Memory B cell (primary cell): ENCODE measurements at regions not wholly inside any gene's neighbourhood (a gene's known extent, or its start where the extent isn't known, plus 50 kb on each side); places are given as distances from the start of the nearest gene placed in this dataset.
A peak's percentile ranks its signal among the peaks of the same experiment; 100 is the strongest.

Experiments
- ATAC-seq: fragments of 150-1000 bp; cut with Tn5 transposase; 2 replicates; pipeline ENCODE4 v1.10.0; 2021; ENCODE audit warnings: low read depth, mild to moderate bottlenecking, moderate library complexity
- DNase-seq, 2 donors: peaks; one replicate each; pipeline ENCODE4 v3.0.0; 2022; ENCODE audit warnings: low spot score in 2 of 2
- H3K27ac Mint-ChIP-seq: one replicate; pipeline ENCODE4 v1.8.0; 2022; ENCODE audit warnings: mild to moderate bottlenecking, moderate library complexity, mixed read lengths
- H3K27me3 Mint-ChIP-seq: one replicate; pipeline ENCODE4 v1.8.0; 2022; ENCODE audit warnings: mixed read lengths
- H3K36me3 Mint-ChIP-seq: one replicate; pipeline ENCODE4 v1.8.0; 2022; ENCODE audit warnings: mild to moderate bottlenecking, mixed read lengths
- H3K4me1 Mint-ChIP-seq: one replicate; pipeline ENCODE4 v1.8.0; 2022; ENCODE audit warnings: mixed read lengths
- H3K4me3 Mint-ChIP-seq: one replicate; pipeline ENCODE4 v1.8.0; 2022; ENCODE audit warnings: mild to moderate bottlenecking, moderate library complexity, mixed read lengths
- H3K9me3 Mint-ChIP-seq: one replicate; pipeline ENCODE4 v1.8.0; 2022; ENCODE audit warnings: mixed read lengths

DNA sequence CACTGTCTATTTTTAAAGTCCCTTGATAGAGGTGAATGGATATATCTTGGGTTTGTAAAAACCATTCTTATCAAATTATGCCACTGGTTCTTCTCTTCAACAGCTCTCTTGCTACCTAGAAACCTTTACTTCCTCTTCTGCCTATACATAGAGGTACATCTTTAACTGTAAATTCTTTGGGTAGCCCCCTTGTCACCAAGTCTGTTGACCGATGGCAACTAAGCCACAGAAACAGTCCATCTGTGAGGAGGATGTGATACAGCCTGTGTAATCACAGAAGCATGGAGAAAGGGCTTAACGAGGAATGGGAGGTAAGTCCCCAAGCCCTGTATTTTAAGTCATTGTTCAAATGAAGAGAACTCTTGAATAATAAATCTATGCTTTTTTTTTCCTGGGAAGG is 246.5 kb upstream of the MDFIC2 start:
- Mint-ChIP-seq H3K27me3 (peaks cover 4% of the 10 kb centered on the region), H3K4me1 (no peaks in the 10 kb centered on the region), H3K36me3 (no peaks in the 10 kb centered on the region), H3K27ac (no peak overlapping the region), H3K4me3 (no peak overlapping the region), H3K9me3 (peaks cover 6% of the 10 kb centered on the region)
- no peak for DNase-seq
- no peak for ATAC-seq

DNA sequence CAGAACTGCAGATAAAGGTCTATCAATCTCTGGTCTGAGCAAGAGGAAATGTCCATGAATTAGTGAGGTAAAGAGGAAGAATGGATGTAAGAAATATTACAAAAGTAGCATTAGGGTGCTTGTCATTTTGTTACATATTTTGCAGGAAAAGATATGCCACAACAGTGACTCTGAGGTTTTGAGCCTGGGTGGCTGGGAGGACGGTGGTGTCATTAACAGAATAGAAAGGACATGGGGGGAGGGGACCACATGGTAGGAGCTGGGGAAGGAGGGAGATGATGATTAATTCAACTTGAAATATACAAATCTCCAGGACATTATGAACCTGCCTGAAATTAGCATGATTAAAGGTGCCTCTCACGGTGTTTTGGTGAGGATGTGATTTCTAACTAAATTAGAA is 245.5 kb upstream of the MDFIC2 start:
- ATAC-seq: no peak
- Mint-ChIP-seq H3K9me3 (peaks cover 2% of the 10 kb centered on the region), H3K4me3 (no peak overlapping the region), H3K27ac (no peak overlapping the region), H3K27me3 (peaks cover 3% of the 10 kb centered on the region), H3K4me1 (no peaks in the 10 kb centered on the region), H3K36me3 (no peaks in the 10 kb centered on the region)
- DNase-seq: no peak

- Mint-ChIP-seq H3K27me3 (peaks cover 2% of the 10 kb centered on the region), H3K4me3 (no peak overlapping the region), H3K36me3 (no peaks in the 10 kb centered on the region), H3K9me3 (no peaks in the 10 kb centered on the region), H3K27ac (no peak overlapping the region), H3K4me1 (no peaks in the 10 kb centered on the region)
- no peak for ATAC-seq
- no peak for DNase-seq
Measured at GRCh38 chr3:70556056-70556455, 243.6 kb upstream of the MDFIC2 start.

GRCh38 chr3:70554170-70554569 is 241.7 kb upstream of the MDFIC2 start:
- Mint-ChIP-seq H3K27ac (no peak overlapping the region), H3K36me3 (no peaks in the 10 kb centered on the region), H3K9me3 (no peaks in the 10 kb centered on the region), H3K4me3 (no peak overlapping the region), H3K4me1 (peaks cover 3% of the 10 kb centered on the region), H3K27me3 (peaks cover 3% of the 10 kb centered on the region)
- DNase-seq (no peak), ATAC-seq (no peak)

- peaks cover 3% of the 10 kb centered on the region for H3K4me1 Mint-ChIP-seq
- ATAC-seq (peak; percentile 83), DNase-seq (peak; percentile 57 to 66)
- H3K9me3 Mint-ChIP-seq: no peaks in the 10 kb centered on the region
- no peak overlapping the region for H3K4me3 Mint-ChIP-seq
- peaks cover 3% of the 10 kb centered on the region for H3K27me3 Mint-ChIP-seq
- no peak overlapping the region for H3K27ac Mint-ChIP-seq
- H3K36me3 Mint-ChIP-seq: no peaks in the 10 kb centered on the region
Measured at GRCh38 chr3:70550723-70551319, 238.4 kb upstream of the MDFIC2 start.

DNA sequence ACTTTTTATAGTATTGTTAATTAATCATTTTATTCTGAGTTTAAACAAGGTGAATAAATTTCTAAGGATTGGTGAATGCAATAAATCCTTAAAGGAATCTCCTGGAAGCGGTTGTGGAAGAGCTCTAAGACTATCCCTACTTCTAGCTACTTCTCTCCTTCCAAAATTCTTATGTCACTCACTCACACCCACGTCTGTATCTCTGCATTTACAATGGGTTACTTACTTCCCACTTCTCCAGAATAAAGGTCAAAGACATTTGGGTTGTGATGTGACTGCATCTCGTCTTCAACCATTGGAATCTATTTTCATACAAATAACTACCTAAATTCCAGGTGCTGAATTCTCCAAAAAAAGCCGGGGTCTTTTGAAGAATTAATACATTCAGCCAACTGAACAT is 234.2 kb upstream of the MDFIC2 start:
- H3K36me3 Mint-ChIP-seq: no peaks in the 10 kb centered on the region
- no peak overlapping the region for H3K4me3 Mint-ChIP-seq
- no peak overlapping the region for H3K27ac Mint-ChIP-seq
- peaks cover 3% of the 10 kb centered on the region for H3K4me1 Mint-ChIP-seq
- peaks cover 6% of the 10 kb centered on the region for H3K27me3 Mint-ChIP-seq
- DNase-seq (no peak), ATAC-seq (no peak)
- H3K9me3 Mint-ChIP-seq: no peaks in the 10 kb centered on the region

GRCh38 chr3:70543493-70543892 is 231.1 kb upstream of the MDFIC2 start:
- no peak overlapping the region for H3K4me3 Mint-ChIP-seq
- H3K36me3 Mint-ChIP-seq: no peaks in the 10 kb centered on the region
- no peaks in the 10 kb centered on the region for H3K9me3 Mint-ChIP-seq
- H3K4me1 Mint-ChIP-seq: no peaks in the 10 kb centered on the region
- no peak for DNase-seq
- ATAC-seq: no peak
- H3K27me3 Mint-ChIP-seq: peaks cover 5% of the 10 kb centered on the region
- no peak overlapping the region for H3K27ac Mint-ChIP-seq

DNA sequence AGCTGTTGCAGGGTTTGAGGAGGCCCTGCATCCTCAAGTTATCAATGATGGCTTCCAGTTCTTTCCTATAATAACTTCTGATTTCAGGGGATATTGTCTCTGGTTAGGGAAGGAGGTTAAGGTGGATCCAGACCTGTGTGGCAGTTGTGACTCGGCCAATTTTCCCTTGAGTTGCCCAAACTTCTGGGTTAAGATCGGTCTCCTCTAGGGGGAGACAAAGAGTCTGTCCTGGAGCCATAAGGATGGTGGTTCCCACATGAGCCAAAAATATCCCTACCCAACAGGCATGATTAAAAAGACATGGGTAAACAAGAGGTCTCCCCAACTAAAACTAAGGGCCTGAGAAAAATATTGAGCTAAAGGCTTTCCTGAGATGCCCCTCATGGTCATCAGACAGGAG is 227.5 kb upstream of the MDFIC2 start:
- Mint-ChIP-seq H3K4me1 (no peaks in the 10 kb centered on the region), H3K9me3 (no peaks in the 10 kb centered on the region)

GRCh38 chr3:70532806-70533205 is 220.4 kb upstream of the MDFIC2 start:
- no peaks in the 10 kb centered on the region for H3K9me3 Mint-ChIP-seq
- DNase-seq: no peak
- H3K36me3 Mint-ChIP-seq: no peaks in the 10 kb centered on the region
- no peak overlapping the region for H3K27ac Mint-ChIP-seq
- no peaks in the 10 kb centered on the region for H3K4me1 Mint-ChIP-seq
- no peak overlapping the region for H3K4me3 Mint-ChIP-seq
- ATAC-seq: no peak
- H3K27me3 Mint-ChIP-seq: peaks cover 6% of the 10 kb centered on the region

More for the DNA sequence above, 227.5 kb upstream of the MDFIC2 start:
- no peak overlapping the region for H3K27ac Mint-ChIP-seq
- ATAC-seq (no peak), DNase-seq (no peak)
- H3K4me3 Mint-ChIP-seq: no peak overlapping the region
- no peaks in the 10 kb centered on the region for H3K36me3 Mint-ChIP-seq
- H3K27me3 Mint-ChIP-seq: peaks cover 6% of the 10 kb centered on the region

- ATAC-seq (no peak), DNase-seq (no peak)
- Mint-ChIP-seq H3K4me3 (no peak overlapping the region), H3K36me3 (no peaks in the 10 kb centered on the region), H3K4me1 (no peaks in the 10 kb centered on the region), H3K27me3 (peaks cover 6% of the 10 kb centered on the region), H3K27ac (no peak overlapping the region), H3K9me3 (no peaks in the 10 kb centered on the region)
Measured at GRCh38 chr3:70531838-70532489, 219.5 kb upstream of the MDFIC2 start.

- ATAC-seq: no peak
- Mint-ChIP-seq H3K27ac (no peak overlapping the region), H3K4me1 (no peaks in the 10 kb centered on the region), H3K36me3 (no peaks in the 10 kb centered on the region), H3K4me3 (no peak overlapping the region), H3K27me3 (peaks cover 6% of the 10 kb centered on the region), H3K9me3 (no peaks in the 10 kb centered on the region)
- DNase-seq: no peak
Measured at GRCh38 chr3:70531063-70531657, 218.7 kb upstream of the MDFIC2 start.

DNA sequence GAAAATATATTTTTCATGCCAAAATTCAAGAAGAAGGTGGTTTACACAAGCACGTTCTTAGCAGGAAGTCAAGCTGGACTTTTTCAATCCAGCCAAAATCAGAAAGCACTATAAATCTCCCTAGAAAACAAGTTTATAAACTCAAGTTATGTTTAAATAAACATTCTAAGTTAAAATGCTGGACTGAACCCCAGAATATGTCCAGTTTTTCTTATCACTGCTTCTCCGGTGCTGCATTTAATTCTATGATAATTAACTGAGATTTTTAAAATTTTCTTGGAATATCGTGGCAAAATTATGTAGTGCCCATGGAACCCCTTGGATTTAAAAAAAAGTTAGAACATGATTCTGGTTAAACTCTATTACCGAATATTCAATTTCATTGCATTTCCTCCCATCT is 218.2 kb upstream of the MDFIC2 start:
- no peaks in the 10 kb centered on the region for H3K4me1 Mint-ChIP-seq
- H3K9me3 Mint-ChIP-seq: no peaks in the 10 kb centered on the region
- H3K27me3 Mint-ChIP-seq: peaks cover 4% of the 10 kb centered on the region
- H3K4me3 Mint-ChIP-seq: no peak overlapping the region
- no peak overlapping the region for H3K27ac Mint-ChIP-seq
- ATAC-seq (no peak), DNase-seq (no peak)
- H3K36me3 Mint-ChIP-seq: no peaks in the 10 kb centered on the region

- Mint-ChIP-seq H3K27ac (no peak overlapping the region), H3K36me3 (no peaks in the 10 kb centered on the region), H3K9me3 (no peaks in the 10 kb centered on the region), H3K4me3 (no peak overlapping the region), H3K27me3 (peaks cover 4% of the 10 kb centered on the region), H3K4me1 (no peaks in the 10 kb centered on the region)
- no peak for DNase-seq
- ATAC-seq: no peak
Measured at GRCh38 chr3:70527026-70527425, 214.6 kb upstream of the MDFIC2 start.

- DNase-seq: no peak
Measured at GRCh38 chr3:70519913-70520659, 207.6 kb upstream of the MDFIC2 start.

More at GRCh38 chr3:70519913-70520659, 207.6 kb upstream of the MDFIC2 start:
- no peaks in the 10 kb centered on the region for H3K9me3 Mint-ChIP-seq
- H3K36me3 Mint-ChIP-seq: no peaks in the 10 kb centered on the region
- peaks cover 2% of the 10 kb centered on the region for H3K27me3 Mint-ChIP-seq
- no peak overlapping the region for H3K4me3 Mint-ChIP-seq
- no peak overlapping the region for H3K27ac Mint-ChIP-seq
- ATAC-seq: no peak
- no peaks in the 10 kb centered on the region for H3K4me1 Mint-ChIP-seq
